ENCODE measurements at regions not wholly inside any gene's neighbourhood (a gene's known extent, or its start where the extent isn't known, plus 50 kb on each side); places are given as distances from the start of the nearest gene placed in this dataset.

DNA sequence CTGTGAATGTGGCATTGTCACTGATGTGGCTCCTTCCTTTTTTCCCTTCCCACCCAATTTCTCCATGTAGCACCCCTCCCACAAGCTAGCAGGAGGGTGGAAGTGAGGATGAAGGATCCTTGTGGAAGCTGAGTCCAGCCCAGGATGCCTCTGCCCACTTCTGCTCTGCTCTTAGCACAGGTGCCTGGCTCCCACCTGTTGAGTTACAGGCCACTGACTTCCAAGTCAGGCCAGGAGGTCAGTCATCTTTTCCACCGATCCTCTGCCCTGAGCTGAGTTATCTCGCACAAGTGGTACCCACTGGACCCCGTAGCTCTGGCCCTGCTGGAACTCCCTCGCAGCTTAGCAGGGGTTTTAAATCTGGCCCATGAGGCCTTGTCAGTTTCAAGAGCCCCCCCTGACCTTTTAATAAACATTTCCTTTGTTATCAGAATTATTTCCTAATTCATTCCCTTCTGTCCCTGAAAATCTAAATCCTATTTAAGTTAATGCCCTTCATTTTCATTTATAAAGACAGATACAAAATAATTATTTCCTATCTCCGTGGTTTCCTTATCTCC is 125.3 kb upstream of the CADM1 start:
- H3K4me1 Mint-ChIP-seq, result peaks cover 8% of the 10 kb centered on the region

DNA sequence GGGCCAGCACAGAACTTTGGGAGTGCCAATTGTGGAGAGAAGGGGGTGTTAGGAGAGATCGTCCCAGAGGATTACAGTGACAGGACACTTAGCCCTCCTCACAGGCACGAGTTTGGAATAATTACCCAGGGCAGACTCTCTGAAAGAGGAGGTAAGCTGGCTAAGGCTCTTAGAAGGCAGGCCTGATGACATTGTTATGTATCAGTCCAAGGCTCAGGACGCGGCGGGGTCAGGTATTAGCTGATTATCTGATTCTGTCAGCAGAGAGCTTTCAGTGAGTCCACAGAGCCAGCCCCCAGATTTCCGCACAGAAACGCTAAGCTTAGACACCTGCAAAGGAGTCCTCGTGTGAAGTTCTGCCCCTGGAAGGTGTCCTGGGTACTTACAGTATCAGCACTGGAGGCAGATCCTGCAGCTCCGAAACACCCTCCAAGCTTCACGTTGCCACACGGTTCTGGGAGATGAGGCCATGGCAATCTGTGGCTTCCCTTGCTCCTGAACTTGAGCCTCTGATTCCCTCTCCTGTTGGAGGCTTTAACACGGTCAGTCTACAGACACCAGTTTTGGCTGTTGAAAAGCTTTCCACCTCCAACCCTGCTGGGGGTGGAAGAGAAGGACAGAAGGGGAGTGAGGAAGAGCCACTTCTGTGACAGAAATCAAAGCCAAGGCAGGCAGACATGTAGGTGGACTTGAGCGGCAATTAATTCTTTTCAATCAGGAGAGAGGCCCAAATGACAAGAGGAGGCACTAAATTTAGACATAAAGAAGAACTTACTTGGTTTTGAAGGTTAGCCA is 123.6 kb upstream of the CADM1 start:
- Histone ChIP-seq H3K9me3 (ENCODE audit: control insufficient read depth, low read length) (peaks cover 8% of the 10 kb centered on the region), H3K36me3 (ENCODE audit: control insufficient read depth, insufficient read depth, low read length) (no peaks in the 10 kb centered on the region), H3K4me1 (ENCODE audit: control insufficient read depth, insufficient read depth, low read length) (no peaks in the 10 kb centered on the region), H3K4me3 (ENCODE audit: low read length) (no peak overlapping the region), H3K9ac (ENCODE audit: extremely low read depth, low read length, poor library complexity, severe bottlenecking) (no peak overlapping the region), H3K27me3 (ENCODE audit: control insufficient read depth, insufficient read depth, low read length, poor library complexity, severe bottlenecking) (peaks cover 36% of the 10 kb centered on the region), H3K27ac (ENCODE audit: low read depth, low read length) (no peak overlapping the region)
- H3K9me3 Mint-ChIP-seq, result peaks cover 6% of the 10 kb centered on the region
- H3K4me3 Mint-ChIP-seq, result no peak overlapping the region
- H3K4me1 Mint-ChIP-seq, result peaks cover 8% of the 10 kb centered on the region
- H3K36me3 Mint-ChIP-seq (ENCODE audit: low read depth), result peaks cover 1% of the 10 kb centered on the region
- TF ChIP-seq, protein P1, sequence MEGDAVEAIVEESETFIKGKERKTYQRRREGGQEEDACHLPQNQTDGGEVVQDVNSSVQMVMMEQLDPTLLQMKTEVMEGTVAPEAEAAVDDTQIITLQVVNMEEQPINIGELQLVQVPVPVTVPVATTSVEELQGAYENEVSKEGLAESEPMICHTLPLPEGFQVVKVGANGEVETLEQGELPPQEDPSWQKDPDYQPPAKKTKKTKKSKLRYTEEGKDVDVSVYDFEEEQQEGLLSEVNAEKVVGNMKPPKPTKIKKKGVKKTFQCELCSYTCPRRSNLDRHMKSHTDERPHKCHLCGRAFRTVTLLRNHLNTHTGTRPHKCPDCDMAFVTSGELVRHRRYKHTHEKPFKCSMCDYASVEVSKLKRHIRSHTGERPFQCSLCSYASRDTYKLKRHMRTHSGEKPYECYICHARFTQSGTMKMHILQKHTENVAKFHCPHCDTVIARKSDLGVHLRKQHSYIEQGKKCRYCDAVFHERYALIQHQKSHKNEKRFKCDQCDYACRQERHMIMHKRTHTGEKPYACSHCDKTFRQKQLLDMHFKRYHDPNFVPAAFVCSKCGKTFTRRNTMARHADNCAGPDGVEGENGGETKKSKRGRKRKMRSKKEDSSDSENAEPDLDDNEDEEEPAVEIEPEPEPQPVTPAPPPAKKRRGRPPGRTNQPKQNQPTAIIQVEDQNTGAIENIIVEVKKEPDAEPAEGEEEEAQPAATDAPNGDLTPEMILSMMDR (conservative IDR thresholded peaks at IDR 0.05), result no peak
- peaks cover 18% of the 10 kb centered on the region for H3K27me3 Mint-ChIP-seq (ENCODE audit: insufficient read depth)
- no peak overlapping the region for H3K27ac Mint-ChIP-seq
- WGBS, 2 experiments (ENCODE audit: insufficient coverage in 1 of 2, insufficient read length in 1 of 2), result 79 to 83% methylated on average over 11 to 13 of the region's 13 CpGs
- DNase-seq, result no peak

More for the DNA sequence above, 125.3 kb upstream of the CADM1 start:
- Histone ChIP-seq H3K27ac (ENCODE audit: low read depth, low read length) (no peak overlapping the region), H3K9me3 (ENCODE audit: control insufficient read depth, low read length) (peaks cover 12% of the 10 kb centered on the region), H3K9ac (ENCODE audit: extremely low read depth, low read length, poor library complexity, severe bottlenecking) (no peak overlapping the region), H3K4me3 (ENCODE audit: low read length) (no peak overlapping the region), H3K36me3 (ENCODE audit: control insufficient read depth, insufficient read depth, low read length) (no peaks in the 10 kb centered on the region), H3K27me3 (ENCODE audit: control insufficient read depth, insufficient read depth, low read length, poor library complexity, severe bottlenecking) (peaks cover 25% of the 10 kb centered on the region), H3K4me1 (ENCODE audit: control insufficient read depth, insufficient read depth, low read length) (no peaks in the 10 kb centered on the region)
- WGBS, 2 experiments (ENCODE audit: insufficient coverage in 1 of 2, insufficient read length in 1 of 2), result 83 to 87% methylated on average over 4 to 5 of the region's 5 CpGs
- no peak overlapping the region for H3K27ac Mint-ChIP-seq
- peaks cover 1% of the 10 kb centered on the region for H3K36me3 Mint-ChIP-seq (ENCODE audit: low read depth)
- peaks cover 17% of the 10 kb centered on the region for H3K9me3 Mint-ChIP-seq
- H3K27me3 Mint-ChIP-seq (ENCODE audit: insufficient read depth), result peaks cover 18% of the 10 kb centered on the region
- no peak overlapping the region for H3K4me3 Mint-ChIP-seq
- TF ChIP-seq, protein P1 (conservative IDR thresholded peaks at IDR 0.05), result no peak
- no peak for DNase-seq

DNA sequence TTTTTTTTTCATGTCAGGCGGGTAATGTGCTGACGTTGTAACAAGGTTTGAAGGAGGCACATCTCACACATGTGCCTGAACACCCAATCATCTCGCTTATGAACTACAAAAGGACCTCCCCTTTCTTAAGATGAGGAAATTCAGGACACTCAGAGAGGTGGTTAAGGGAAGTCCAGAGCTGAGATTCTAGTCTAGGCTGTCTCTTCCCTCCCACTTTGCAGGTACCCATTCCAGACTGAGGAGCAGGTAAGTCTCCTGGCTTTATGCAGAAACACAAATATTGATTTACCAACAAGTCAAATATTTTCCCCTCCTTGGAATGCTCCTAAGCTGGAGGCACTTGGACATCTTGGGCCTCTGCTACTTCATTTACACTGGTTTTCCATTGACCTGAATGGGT is 122.9 kb upstream of the CADM1 start:
- no peak for DNase-seq
- H3K36me3 ChIP-seq (ENCODE audit: control insufficient read depth, insufficient read depth, low read length), result no peaks in the 10 kb centered on the region
- H3K9me3 ChIP-seq (ENCODE audit: control insufficient read depth, low read length), result no peaks in the 10 kb centered on the region
- Mint-ChIP-seq H3K9me3 (peaks cover 1% of the 10 kb centered on the region), H3K27ac (no peak overlapping the region), H3K4me3 (no peak overlapping the region), H3K36me3 (ENCODE audit: low read depth) (peaks cover under 1% of the 10 kb centered on the region), H3K4me1 (peaks cover 8% of the 10 kb centered on the region), H3K27me3 (ENCODE audit: insufficient read depth) (peaks cover 22% of the 10 kb centered on the region)
- H3K27ac ChIP-seq (ENCODE audit: low read depth, low read length), result no peak overlapping the region
- peaks cover 43% of the 10 kb centered on the region for H3K27me3 ChIP-seq (ENCODE audit: control insufficient read depth, insufficient read depth, low read length, poor library complexity, severe bottlenecking)
- H3K4me3 ChIP-seq (ENCODE audit: low read length), result no peak overlapping the region
- H3K4me1 ChIP-seq (ENCODE audit: control insufficient read depth, insufficient read depth, low read length), result no peaks in the 10 kb centered on the region
- 80 to 100% methylated on average over 1 to 3 of the region's 3 CpGs for WGBS, 2 experiments (ENCODE audit: insufficient coverage in 1 of 2, insufficient read length in 1 of 2)
- no peak overlapping the region for H3K9ac ChIP-seq (ENCODE audit: extremely low read depth, low read length, poor library complexity, severe bottlenecking)
- TF ChIP-seq, protein P1 (conservative IDR thresholded peaks at IDR 0.05), result no peak

All from endodermal cell (in vitro differentiated cells).